GM12878 (cell line): ENCODE measurements at regions not wholly inside any gene's neighbourhood (a gene's known extent, or its start where the extent isn't known, plus 50 kb on each side); places are given as distances from the start of the nearest gene placed in this dataset.

ENCODE experiments used
- ATAC-seq: fragments of 200-7000 bp; cut with Tn5 transposase; 3 replicates; pipeline ENCODE4 v1.9.1; 2020; ENCODE audit warnings: mild to moderate bottlenecking, moderate library complexity
- BruUV-seq: library from RNA; stranded (reverse); fragments of 400-500 nt; replicated peaks from 2 replicates; lab custom pipeline; 2021; lab: Mats Ljungman, UMichigan
- CTCF ChIA-PET: fragments of 300-600 bp; sonication (Branson Sonifier 250); formaldehyde crosslinking; extraction: SDS; loops from one replicate; lab custom pipeline; 2021; ENCODE audit warnings: inconsistent platforms; lab: Yijun Ruan, JAX
- POLR2A ChIA-PET: fragments of 350-600 bp; formaldehyde crosslinking; extraction: SDS; loops from one replicate; lab custom pipeline; 2021; ENCODE audit warnings: inconsistent platforms; lab: Charles Lee
- RAD21 ChIA-PET: fragments of 300-600 bp; sonication (Branson Sonifier 250); formaldehyde crosslinking; loops from one replicate; lab custom pipeline; 2023; ENCODE audit warnings: antibody characterized with exemption; ENCODE audit not compliant: unreplicated experiment; lab: Charles Lee
- SMC1A ChIA-PET: fragments of 300-600 bp; sonication (Branson Sonifier 250); formaldehyde crosslinking; loops from one replicate; lab custom pipeline; 2023; ENCODE audit not compliant: unreplicated experiment, uncharacterized antibody; lab: Charles Lee
- DNase-seq: peaks from one replicate; pipeline ENCODE4 v3.0.0-alpha.2; 2011; ENCODE audit warnings: low read depth, low spot score
- FAIRE-seq: peaks from 3 replicates; lab custom pipeline; 2011; peaks lifted over from hg19 to GRCh38; lab: Jason Lieb, UNC
- H2AFZ ChIP-seq: 2 replicates; pipeline ENCODE4 v1.6.0; 2011; ENCODE audit warnings: low read depth, low read length, control low read depth; ENCODE audit not compliant: control insufficient read depth
- H3K27ac ChIP-seq: 2 replicates; pipeline ENCODE4 v1.5.1; 2011; ENCODE audit warnings: control low read depth; ENCODE audit not compliant: control insufficient read depth, insufficient read depth
- H3K27me3 ChIP-seq, 2 experiments: replicated peaks in 1 of 2; 2 replicates each; pipeline versions ENCODE4 v1.6.0 to v1.6.1; 2011; ENCODE audit warnings: low read length in 1 of 2; ENCODE audit not compliant: control insufficient read depth in 2 of 2, insufficient read depth in 2 of 2
- H3K36me3 ChIP-seq, 2 experiments: 2 replicates each; pipeline ENCODE4 v1.5.1; 2011; ENCODE audit warnings: low read length in 1 of 2; ENCODE audit not compliant: control insufficient read depth in 2 of 2, insufficient read depth in 2 of 2
- H3K4me1 ChIP-seq: 2 replicates; pipeline ENCODE4 v1.6.1; 2011; ENCODE audit warnings: mild to moderate bottlenecking, low read length, moderate library complexity, mixed read lengths; ENCODE audit not compliant: control insufficient read depth, insufficient read depth
- H3K4me2 ChIP-seq: 2 replicates; pipeline ENCODE4 v1.6.0; 2011; ENCODE audit warnings: control low read depth; ENCODE audit not compliant: control insufficient read depth, insufficient read depth
- H3K4me3 ChIP-seq: fragments of 200-600 bp; sonication (generic); 2 replicates; pipeline ENCODE4 v1.5.1; 2016
- H3K79me2 ChIP-seq: 2 replicates; pipeline ENCODE4 v1.6.0; 2011; ENCODE audit warnings: low read length; ENCODE audit not compliant: control insufficient read depth, insufficient read depth
- H3K9ac ChIP-seq: 2 replicates; pipeline ENCODE4 v1.8.0; 2011; ENCODE audit warnings: low read length, control low read depth, mixed read lengths; ENCODE audit not compliant: control insufficient read depth, insufficient read depth
- H3K9me3 ChIP-seq: replicated peaks from 3 replicates; pipeline ENCODE4 v1.5.1; 2011; ENCODE audit warnings: mild to moderate bottlenecking, low read length; ENCODE audit not compliant: control insufficient read depth, insufficient read depth
- H4K20me1 ChIP-seq: 2 replicates; pipeline ENCODE4 v1.6.0; 2011; ENCODE audit not compliant: control insufficient read depth, insufficient read depth
- ATF7 ChIP-seq: fragments of 450-650 bp; IDR thresholded peaks from 2 replicates; pipeline ENCODE4 v1.6.1; 2016; ENCODE audit warnings: low read depth, mild to moderate bottlenecking
- CREM ChIP-seq: IDR thresholded peaks from 2 replicates; pipeline ENCODE4 v1.6.1; 2014; ENCODE audit warnings: antibody characterized with exemption, low read depth
- EED ChIP-seq: sonication (generic); IDR thresholded peaks from 2 replicates; pipeline ENCODE4 v1.6.1; 2016; ENCODE audit warnings: antibody characterized with exemption, low read depth
- HDAC2 ChIP-seq: fragments of 200-600 bp; sonication (generic); IDR thresholded peaks from 2 replicates; pipeline ENCODE4 v1.6.1; 2017
- HDAC6 ChIP-seq: fragments of 200-600 bp; sonication (generic); IDR thresholded peaks from one replicate; pipeline ENCODE4 v1.8.0; 2017; ENCODE audit warnings: antibody characterized with exemption; ENCODE audit not compliant: unreplicated experiment
- KLF5 ChIP-seq: fragments of 450-650 bp; IDR thresholded peaks from 2 replicates; pipeline ENCODE4 v1.6.1; 2014; ENCODE audit warnings: mild to moderate bottlenecking; ENCODE audit not compliant: partially characterized antibody
- MTA2 ChIP-seq: fragments of 450-650 bp; IDR thresholded peaks from 2 replicates; pipeline ENCODE4 v1.6.1; 2016; ENCODE audit warnings: low read depth, mild to moderate bottlenecking, moderate library complexity
- REST ChIP-seq: IDR thresholded peaks from 2 replicates; pipeline ENCODE4 v1.6.1; 2012; ENCODE audit warnings: mild to moderate bottlenecking, low read depth, low read length
- RUNX3 ChIP-seq: IDR thresholded peaks from 2 replicates; pipeline ENCODE4 v1.6.1; 2012; ENCODE audit warnings: low read length, inconsistent platforms
- SPI1 ChIP-seq: IDR thresholded peaks from 2 replicates; pipeline ENCODE4 v1.6.1; 2011; ENCODE audit warnings: low read depth, mild to moderate bottlenecking, low read length, moderate library complexity, borderline replicate concordance; ENCODE audit not compliant: insufficient read depth
- STAT1 ChIP-seq: fragments of 450-650 bp; conservative IDR thresholded peaks from 2 replicates; pipeline ENCODE4 v1.6.1; 2014; ENCODE audit warnings: antibody characterized with exemption, mild to moderate bottlenecking
- ZBED1 ChIP-seq: IDR thresholded peaks from 2 replicates; pipeline ENCODE4 v1.6.1; 2016; ENCODE audit warnings: borderline replicate concordance
- ZSCAN29 ChIP-seq: fragments of 450-650 bp; IDR thresholded peaks from 2 replicates; pipeline ENCODE4 v1.6.1; 2017; ENCODE audit warnings: mild to moderate bottlenecking, moderate library complexity
- WGBS: methylation state at CpG from one replicate; pipeline ENCODE4 v1.1.6; 2016; ENCODE audit warnings: low lambda C conversion rate; ENCODE audit not compliant: insufficient replicate concordance, insufficient coverage; ENCODE audit errors: missing lambda C conversion rate; 5-methylcytosine and 5-hydroxymethylcytosine counted together
- in situ Hi-C: fragments of 300-500 bp; cut with MboI; formaldehyde crosslinking; loops from 9 replicates; pipeline ENCODE4 v1.14.3; 2018; ENCODE audit warnings: mixed read lengths
- intact Hi-C: fragments of 100-400 bp; cut with micrococcal nuclease; formaldehyde crosslinking; loops from one replicate; pipeline ENCODE4 v1.14.2; 2022; ENCODE audit not compliant: unreplicated experiment
- TF ChIP-seq, protein P1 (sequence below): IDR thresholded peaks from 2 replicates; pipeline ENCODE4 v1.6.1; 2011; ENCODE audit warnings: borderline replicate concordance, low read depth, mild to moderate bottlenecking, moderate library complexity, low read length; ENCODE audit not compliant: insufficient read depth, poor library complexity, severe bottlenecking
- TF ChIP-seq, protein P2 (sequence below): fragments of 450-650 bp; IDR thresholded peaks from 2 replicates; pipeline ENCODE4 v1.6.1; 2016; ENCODE audit warnings: mild to moderate bottlenecking

- no peak for TF ChIP-seq ZSCAN29
- TF ChIP-seq SPI1 = peak; percentile 30; the same call in 1 of the 2 replicates
- TF ChIP-seq KLF5 = no peak
Measured at GRCh38 chr5:6166698-6167394, 211.5 kb downstream of the MED10 start (continued).

DNA sequence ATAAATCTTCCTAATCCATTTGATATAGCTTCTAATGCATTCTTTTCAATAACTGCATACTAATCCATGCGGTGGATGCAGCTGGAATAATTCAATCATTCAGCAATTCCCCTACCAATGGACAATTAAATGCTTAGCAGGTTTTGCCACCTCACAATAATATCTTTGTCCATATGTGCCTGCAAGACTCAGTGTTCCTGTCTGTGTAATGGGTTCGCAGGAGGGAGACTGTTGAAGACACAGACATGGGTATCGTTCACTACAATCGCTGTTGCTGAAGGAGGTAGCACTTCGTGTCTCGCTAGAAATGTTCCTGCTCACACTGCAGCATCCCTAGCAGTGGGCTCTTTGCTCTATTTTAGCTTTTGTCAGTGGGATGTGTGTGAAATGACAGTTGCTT lies 214.4 kb downstream of the MED10 start:
- in situ Hi-C loops = no loop called here
- ATAC-seq = no peak
- BruUV-seq = no TSS peak
- ChIA-PET CTCF (no interaction called here), RAD21 (no interaction called here), SMC1A (interaction anchor here (1.3 kb wide), 1 partner anchor 38 kb away, joined by 3 read pairs; no protein-coding TSS in a partner anchor), POLR2A (interaction anchor here (0.5 kb wide), 1 partner anchor 1691 kb away, joined by 4 read pairs; no protein-coding TSS in a partner anchor)
- Histone ChIP-seq H4K20me1 (no peaks in the 10 kb centered on the region), H3K4me1 (no peaks in the 10 kb centered on the region), H3K9me3 (no peaks in the 10 kb centered on the region), H3K4me3 (no peak overlapping the region), H3K27ac (no peak overlapping the region), H3K9ac (no peak overlapping the region), H3K36me3 (no peaks in the 10 kb centered on the region), H2AFZ (no peak overlapping the region), H3K79me2 (no peaks in the 10 kb centered on the region), H3K27me3 (no peaks in the 10 kb centered on the region), H3K4me2 (no peak overlapping the region)
- intact Hi-C loops = no loop called here
- WGBS = 65% methylated on average over 6 of the region's 6 CpGs
- FAIRE-seq = no peak
- DNase-seq = no peak
- TF ChIP-seq ATF7 (no peak), CREM (no peak), REST (no peak), STAT1 (no peak), HDAC6 (no peak), HDAC2 (no peak), MTA2 (no peak), RUNX3 (no peak), ZBED1 (no peak), EED (no peak)
- TF ChIP-seq, protein P1, sequence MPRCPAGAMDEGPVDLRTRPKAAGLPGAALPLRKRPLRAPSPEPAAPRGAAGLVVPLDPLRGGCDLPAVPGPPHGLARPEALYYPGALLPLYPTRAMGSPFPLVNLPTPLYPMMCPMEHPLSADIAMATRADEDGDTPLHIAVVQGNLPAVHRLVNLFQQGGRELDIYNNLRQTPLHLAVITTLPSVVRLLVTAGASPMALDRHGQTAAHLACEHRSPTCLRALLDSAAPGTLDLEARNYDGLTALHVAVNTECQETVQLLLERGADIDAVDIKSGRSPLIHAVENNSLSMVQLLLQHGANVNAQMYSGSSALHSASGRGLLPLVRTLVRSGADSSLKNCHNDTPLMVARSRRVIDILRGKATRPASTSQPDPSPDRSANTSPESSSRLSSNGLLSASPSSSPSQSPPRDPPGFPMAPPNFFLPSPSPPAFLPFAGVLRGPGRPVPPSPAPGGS = no peak
- TF ChIP-seq, protein P2, sequence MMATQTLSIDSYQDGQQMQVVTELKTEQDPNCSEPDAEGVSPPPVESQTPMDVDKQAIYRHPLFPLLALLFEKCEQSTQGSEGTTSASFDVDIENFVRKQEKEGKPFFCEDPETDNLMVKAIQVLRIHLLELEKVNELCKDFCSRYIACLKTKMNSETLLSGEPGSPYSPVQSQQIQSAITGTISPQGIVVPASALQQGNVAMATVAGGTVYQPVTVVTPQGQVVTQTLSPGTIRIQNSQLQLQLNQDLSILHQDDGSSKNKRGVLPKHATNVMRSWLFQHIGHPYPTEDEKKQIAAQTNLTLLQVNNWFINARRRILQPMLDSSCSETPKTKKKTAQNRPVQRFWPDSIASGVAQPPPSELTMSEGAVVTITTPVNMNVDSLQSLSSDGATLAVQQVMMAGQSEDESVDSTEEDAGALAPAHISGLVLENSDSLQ = no peak
